ENCODE measurements at regions not wholly inside any gene's neighbourhood (a gene's known extent, or its start where the extent isn't known, plus 50 kb on each side); places are given as distances from the start of the nearest gene placed in this dataset.

DNA sequence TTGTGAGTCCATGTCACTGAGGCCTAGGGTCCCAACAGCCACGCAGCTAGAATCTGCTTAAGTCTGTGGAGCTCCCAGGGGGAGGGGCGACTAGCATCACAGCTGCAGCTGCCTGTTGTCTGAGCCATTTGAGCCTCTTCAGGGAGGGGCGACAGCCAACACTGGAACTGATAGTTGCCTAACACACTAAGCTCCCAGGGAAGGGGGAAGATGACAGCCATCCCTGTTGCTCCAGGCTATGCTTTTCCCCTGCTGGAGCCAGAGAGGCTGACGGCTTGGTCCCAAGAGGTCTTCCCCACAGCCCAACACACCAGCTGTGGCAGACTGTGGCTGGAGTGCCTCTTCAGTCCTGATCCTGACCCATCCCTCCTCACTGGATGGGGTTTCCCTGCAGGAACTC, 817.5 kb downstream of the NXPH1 start:
- no peak overlapping the region for H4K5ac ChIP-seq (ENCODE audit: low read length)
- H3K27ac ChIP-seq (ENCODE audit: low read depth, low read length) = no peak overlapping the region
- H2BK120ac ChIP-seq (ENCODE audit: low read depth, low read length) = no peak overlapping the region
- no peak overlapping the region for H4K8ac ChIP-seq (ENCODE audit: low read depth, low read length)
- H2BK15ac ChIP-seq (replicated peaks; ENCODE audit: low read depth) = no peak overlapping the region
- H3K9ac ChIP-seq (ENCODE audit: low read length) = no peak overlapping the region
- peak; percentile 72 for DNase-seq
- no peak overlapping the region for H3K18ac ChIP-seq (ENCODE audit: low read length)
- no peaks in the 10 kb centered on the region for H3K79me1 ChIP-seq (ENCODE audit: low read length)
- H3K4me1 ChIP-seq (ENCODE audit: control insufficient read depth, low read depth, low read length) = no peaks in the 10 kb centered on the region
- H3K79me2 ChIP-seq (ENCODE audit: control insufficient read depth, insufficient read depth, low read length) = no peaks in the 10 kb centered on the region
- H3K56ac ChIP-seq (ENCODE audit: low read length) = no peak overlapping the region
- H3K27me3 ChIP-seq (ENCODE audit: insufficient read depth, low read length, poor library complexity) = no peaks in the 10 kb centered on the region
- H3K23ac ChIP-seq (ENCODE audit: low read length) = no peak overlapping the region
- H2AK5ac ChIP-seq (ENCODE audit: low read length) = no peak overlapping the region
- H3K4me2 ChIP-seq (ENCODE audit: low read length) = no peak overlapping the region
- H2BK5ac ChIP-seq (ENCODE audit: low read length) = no peak overlapping the region
- no peak overlapping the region for H3K4me3 ChIP-seq (ENCODE audit: low read length)
- no peaks in the 10 kb centered on the region for H3K36me3 ChIP-seq (ENCODE audit: control insufficient read depth, insufficient read depth, low read length)
- no CpG with 5 or more reads among the region's 4 CpGs for WGBS (ENCODE audit: extremely low coverage, insufficient coverage, low lambda C conversion rate)
- no peak overlapping the region for H3K4ac ChIP-seq (ENCODE audit: low read depth, low read length)

DNA sequence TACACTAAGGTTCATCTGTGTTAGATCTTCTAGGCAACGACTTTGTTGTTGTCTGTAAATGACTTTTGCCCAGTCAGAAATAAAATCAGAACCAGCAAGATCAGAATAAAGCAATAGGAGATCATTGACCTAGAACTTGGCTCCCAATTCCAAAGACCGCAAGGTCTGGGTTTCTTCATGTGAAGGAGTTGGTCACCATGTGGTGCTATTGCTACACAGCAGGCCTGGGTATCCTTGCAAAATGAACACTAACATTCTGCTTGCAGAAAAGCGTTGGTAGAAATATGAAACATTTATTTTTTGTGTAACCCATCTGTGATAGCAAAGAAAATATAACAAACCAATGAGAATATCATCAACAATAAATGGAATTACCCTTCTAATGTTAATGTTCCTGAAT, 831.0 kb downstream of the NXPH1 start:
- no peak overlapping the region for H3K4me2 ChIP-seq (ENCODE audit: low read length)

DNA sequence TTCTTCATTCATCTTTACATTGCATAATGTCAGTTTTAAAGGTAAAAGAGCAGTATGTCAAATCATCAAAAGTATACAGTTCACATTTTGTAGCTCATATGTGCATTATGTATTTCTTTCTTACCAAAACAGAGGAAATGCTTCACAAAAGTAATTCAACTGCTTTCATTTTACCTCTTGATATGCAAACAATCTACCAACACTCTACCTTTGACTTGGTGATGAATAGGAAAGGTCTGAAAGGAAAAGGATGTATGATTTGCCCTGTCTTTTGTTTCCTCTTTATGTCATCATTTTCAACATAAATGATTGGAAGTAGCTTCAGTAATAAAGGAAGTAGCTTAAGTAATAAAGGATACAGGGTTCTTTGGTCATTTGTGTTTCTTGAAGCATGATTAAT, 846.7 kb downstream of the NXPH1 start:
- Histone ChIP-seq H3K56ac (ENCODE audit: low read length) (no peak overlapping the region), H3K36me3 (ENCODE audit: control insufficient read depth, insufficient read depth, low read length) (no peaks in the 10 kb centered on the region), H2BK5ac (ENCODE audit: low read length) (no peak overlapping the region), H3K4me2 (ENCODE audit: low read length) (no peak overlapping the region), H3K4me3 (ENCODE audit: low read length) (no peak overlapping the region), H3K27me3 (ENCODE audit: insufficient read depth, low read length, poor library complexity) (no peaks in the 10 kb centered on the region), H3K79me1 (ENCODE audit: low read length) (no peaks in the 10 kb centered on the region), H2BK120ac (ENCODE audit: low read depth, low read length) (no peak overlapping the region), H4K5ac (ENCODE audit: low read length) (no peak overlapping the region), H3K4ac (ENCODE audit: low read depth, low read length) (no peak overlapping the region), H3K79me2 (ENCODE audit: control insufficient read depth, insufficient read depth, low read length) (no peaks in the 10 kb centered on the region), H2BK15ac (replicated peaks; ENCODE audit: low read depth) (no peak overlapping the region), H3K23ac (ENCODE audit: low read length) (no peak overlapping the region), H3K9ac (ENCODE audit: low read length) (no peak overlapping the region), H3K27ac (ENCODE audit: low read depth, low read length) (no peak overlapping the region), H4K8ac (ENCODE audit: low read depth, low read length) (no peak overlapping the region), H3K4me1 (ENCODE audit: control insufficient read depth, low read depth, low read length) (no peaks in the 10 kb centered on the region), H3K18ac (ENCODE audit: low read length) (no peak overlapping the region), H2AK5ac (ENCODE audit: low read length) (no peak overlapping the region)
- DNase-seq = no peak

More for the DNA sequence above, 831.0 kb downstream of the NXPH1 start:
- Histone ChIP-seq H3K56ac (ENCODE audit: low read length) (no peak overlapping the region), H3K4me3 (ENCODE audit: low read length) (no peak overlapping the region), H3K79me1 (ENCODE audit: low read length) (no peaks in the 10 kb centered on the region), H3K27me3 (ENCODE audit: insufficient read depth, low read length, poor library complexity) (no peaks in the 10 kb centered on the region), H2BK5ac (ENCODE audit: low read length) (no peak overlapping the region), H3K36me3 (ENCODE audit: control insufficient read depth, insufficient read depth, low read length) (no peaks in the 10 kb centered on the region), H3K27ac (ENCODE audit: low read depth, low read length) (no peak overlapping the region), H4K8ac (ENCODE audit: low read depth, low read length) (no peak overlapping the region), H3K23ac (ENCODE audit: low read length) (no peak overlapping the region), H3K18ac (ENCODE audit: low read length) (no peak overlapping the region), H4K5ac (ENCODE audit: low read length) (no peak overlapping the region), H3K4ac (ENCODE audit: low read depth, low read length) (no peak overlapping the region), H3K79me2 (ENCODE audit: control insufficient read depth, insufficient read depth, low read length) (no peaks in the 10 kb centered on the region), H2AK5ac (ENCODE audit: low read length) (no peak overlapping the region), H3K9ac (ENCODE audit: low read length) (no peak overlapping the region), H2BK120ac (ENCODE audit: low read depth, low read length) (no peak overlapping the region), H3K4me1 (ENCODE audit: control insufficient read depth, low read depth, low read length) (no peaks in the 10 kb centered on the region), H2BK15ac (replicated peaks; ENCODE audit: low read depth) (no peak overlapping the region)
- WGBS (ENCODE audit: extremely low coverage, insufficient coverage, low lambda C conversion rate) = no CpG with 5 or more reads among the region's 3 CpGs
- DNase-seq = peak; percentile 17

- H2BK5ac ChIP-seq (ENCODE audit: low read length) = no peak overlapping the region
- H3K27ac ChIP-seq (ENCODE audit: low read depth, low read length) = no peak overlapping the region
- H3K79me1 ChIP-seq (ENCODE audit: low read length) = no peaks in the 10 kb centered on the region
- H3K23ac ChIP-seq (ENCODE audit: low read length) = no peak overlapping the region
- no peak overlapping the region for H2BK15ac ChIP-seq (replicated peaks; ENCODE audit: low read depth)
- no peak overlapping the region for H2BK120ac ChIP-seq (ENCODE audit: low read depth, low read length)
- H3K79me2 ChIP-seq (ENCODE audit: control insufficient read depth, insufficient read depth, low read length) = no peaks in the 10 kb centered on the region
- no CpG with 5 or more reads among the region's 2 CpGs for WGBS (ENCODE audit: extremely low coverage, insufficient coverage, low lambda C conversion rate)
- no peak for DNase-seq
- H3K9ac ChIP-seq (ENCODE audit: low read length) = no peak overlapping the region
- H4K5ac ChIP-seq (ENCODE audit: low read length) = no peak overlapping the region
- H2AK5ac ChIP-seq (ENCODE audit: low read length) = no peak overlapping the region
- H3K4me2 ChIP-seq (ENCODE audit: low read length) = no peak overlapping the region
- no peak overlapping the region for H3K18ac ChIP-seq (ENCODE audit: low read length)
- no peak overlapping the region for H3K56ac ChIP-seq (ENCODE audit: low read length)
- H3K36me3 ChIP-seq (ENCODE audit: control insufficient read depth, insufficient read depth, low read length) = no peaks in the 10 kb centered on the region
- H4K8ac ChIP-seq (ENCODE audit: low read depth, low read length) = no peak overlapping the region
- H3K4me1 ChIP-seq (ENCODE audit: control insufficient read depth, low read depth, low read length) = no peaks in the 10 kb centered on the region
- no peaks in the 10 kb centered on the region for H3K27me3 ChIP-seq (ENCODE audit: insufficient read depth, low read length, poor library complexity)
- H3K4ac ChIP-seq (ENCODE audit: low read depth, low read length) = no peak overlapping the region
- H3K4me3 ChIP-seq (ENCODE audit: low read length) = no peak overlapping the region
These were observed 849.8 kb downstream of the NXPH1 start for GRCh38 chr7:9283246-9283645.

GRCh38 chr7:9302436-9302835, 869.0 kb downstream of the NXPH1 start:
- H4K8ac ChIP-seq (ENCODE audit: low read depth, low read length) = no peak overlapping the region
- no peak overlapping the region for H3K56ac ChIP-seq (ENCODE audit: low read length)
- no peaks in the 10 kb centered on the region for H3K27me3 ChIP-seq (ENCODE audit: insufficient read depth, low read length, poor library complexity)
- no peak overlapping the region for H2BK120ac ChIP-seq (ENCODE audit: low read depth, low read length)
- H3K4me1 ChIP-seq (ENCODE audit: control insufficient read depth, low read depth, low read length) = no peaks in the 10 kb centered on the region
- H3K36me3 ChIP-seq (ENCODE audit: control insufficient read depth, insufficient read depth, low read length) = no peaks in the 10 kb centered on the region
- H3K4me2 ChIP-seq (ENCODE audit: low read length) = no peak overlapping the region
- no peak overlapping the region for H3K4me3 ChIP-seq (ENCODE audit: low read length)
- H2AK5ac ChIP-seq (ENCODE audit: low read length) = no peak overlapping the region
- H3K23ac ChIP-seq (ENCODE audit: low read length) = no peak overlapping the region
- no peaks in the 10 kb centered on the region for H3K79me2 ChIP-seq (ENCODE audit: control insufficient read depth, insufficient read depth, low read length)
- no CpG with 5 or more reads among the region's 4 CpGs for WGBS (ENCODE audit: extremely low coverage, insufficient coverage, low lambda C conversion rate)
- H3K4ac ChIP-seq (ENCODE audit: low read depth, low read length) = no peak overlapping the region
- H2BK15ac ChIP-seq (replicated peaks; ENCODE audit: low read depth) = no peak overlapping the region
- H3K18ac ChIP-seq (ENCODE audit: low read length) = no peak overlapping the region
- no peak overlapping the region for H3K9ac ChIP-seq (ENCODE audit: low read length)
- H2BK5ac ChIP-seq (ENCODE audit: low read length) = no peak overlapping the region
- no peak for DNase-seq
- no peak overlapping the region for H4K5ac ChIP-seq (ENCODE audit: low read length)
- H3K27ac ChIP-seq (ENCODE audit: low read depth, low read length) = no peak overlapping the region
- H3K79me1 ChIP-seq (ENCODE audit: low read length) = no peaks in the 10 kb centered on the region

DNA sequence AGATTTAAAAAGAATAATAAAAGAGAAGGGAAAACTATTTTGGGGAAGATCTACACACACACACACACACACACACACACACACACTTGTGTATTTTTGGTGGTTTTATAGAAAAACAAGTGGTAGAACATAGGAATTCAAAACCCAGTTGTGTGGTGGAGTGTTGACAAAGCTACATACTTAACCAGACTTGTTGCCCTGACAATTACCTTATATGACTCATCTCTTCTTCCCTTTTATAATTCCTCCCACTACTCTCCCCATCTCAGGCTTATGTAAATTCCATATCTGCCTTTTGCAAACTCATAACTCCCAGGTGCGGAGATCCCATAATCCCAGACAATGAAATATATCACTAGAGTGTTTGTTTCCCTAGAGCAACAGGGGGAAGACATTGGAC, 873.7 kb downstream of the NXPH1 start:
- H2BK5ac ChIP-seq (ENCODE audit: low read length) = no peak overlapping the region
- H3K4me3 ChIP-seq (ENCODE audit: low read length) = no peak overlapping the region
- WGBS (ENCODE audit: extremely low coverage, insufficient coverage, low lambda C conversion rate) = no CpG with 5 or more reads among the region's 1 CpG

More for the DNA sequence above, 873.7 kb downstream of the NXPH1 start:
- no peak overlapping the region for H4K8ac ChIP-seq (ENCODE audit: low read depth, low read length)
- H3K4me1 ChIP-seq (ENCODE audit: control insufficient read depth, low read depth, low read length) = no peaks in the 10 kb centered on the region
- H3K79me2 ChIP-seq (ENCODE audit: control insufficient read depth, insufficient read depth, low read length) = no peaks in the 10 kb centered on the region
- no peak overlapping the region for H2AK5ac ChIP-seq (ENCODE audit: low read length)
- no peak overlapping the region for H3K18ac ChIP-seq (ENCODE audit: low read length)
- H3K27ac ChIP-seq (ENCODE audit: low read depth, low read length) = no peak overlapping the region
- no peak overlapping the region for H3K9ac ChIP-seq (ENCODE audit: low read length)
- H2BK15ac ChIP-seq (replicated peaks; ENCODE audit: low read depth) = no peak overlapping the region
- H3K36me3 ChIP-seq (ENCODE audit: control insufficient read depth, insufficient read depth, low read length) = no peaks in the 10 kb centered on the region
- H3K4ac ChIP-seq (ENCODE audit: low read depth, low read length) = no peak overlapping the region
- no peak overlapping the region for H3K4me2 ChIP-seq (ENCODE audit: low read length)
- H3K79me1 ChIP-seq (ENCODE audit: low read length) = no peaks in the 10 kb centered on the region
- no peaks in the 10 kb centered on the region for H3K27me3 ChIP-seq (ENCODE audit: insufficient read depth, low read length, poor library complexity)
- no peak overlapping the region for H3K56ac ChIP-seq (ENCODE audit: low read length)
- DNase-seq = peak; percentile 6
- H4K5ac ChIP-seq (ENCODE audit: low read length) = no peak overlapping the region
- no peak overlapping the region for H3K23ac ChIP-seq (ENCODE audit: low read length)
- H2BK120ac ChIP-seq (ENCODE audit: low read depth, low read length) = no peak overlapping the region
